DND-41 (cell line): ENCODE measurements at regions not wholly inside any gene's neighbourhood (a gene's known extent, or its start where the extent isn't known, plus 50 kb on each side); places are given as distances from the start of the nearest gene placed in this dataset.

Experiments used
- ATAC-seq: fragments of 200-7000 bp; cut with Tn5 transposase; 3 replicates; pipeline ENCODE4 v1.9.1; 2021; ENCODE audit warnings: low read depth; ENCODE audit not compliant: insufficient read depth
- DNase-seq: peaks from one replicate; pipeline ENCODE4 v3.0.0-alpha.2; 2020
- H2AFZ ChIP-seq: 2 replicates; pipeline ENCODE4 v1.6.0; 2012; ENCODE audit warnings: low read depth, low read length
- H3K27ac ChIP-seq: 2 replicates; pipeline ENCODE4 v1.5.1; 2012; ENCODE audit warnings: low read length, inconsistent platforms
- H3K27me3 ChIP-seq: fragments of 200-600 bp; sonication (generic); 2 replicates; pipeline ENCODE4 v1.6.0; 2012; ENCODE audit warnings: low read length, mild to moderate bottlenecking, inconsistent platforms; ENCODE audit not compliant: insufficient read depth, poor library complexity
- H3K36me3 ChIP-seq: 2 replicates; pipeline ENCODE4 v1.5.1; 2012; ENCODE audit warnings: low read length, inconsistent platforms; ENCODE audit not compliant: insufficient read depth
- H3K4me1 ChIP-seq: 2 replicates; pipeline ENCODE4 v1.5.1; 2012; ENCODE audit warnings: mild to moderate bottlenecking, low read length; ENCODE audit not compliant: insufficient read depth
- H3K4me2 ChIP-seq: 2 replicates; pipeline ENCODE4 v1.6.0; 2012; ENCODE audit warnings: mild to moderate bottlenecking, moderate library complexity, low read length, inconsistent platforms; ENCODE audit not compliant: insufficient read depth
- H3K4me3 ChIP-seq, 2 experiments: fragments of 200-600 bp in 1 of 2; shearing (Covaris generic) in 1 of 2; 2 replicates each; pipeline ENCODE4 v1.5.1; 2012 to 2016; ENCODE audit warnings: inconsistent platforms in 2 of 2, low read length in 2 of 2, mild to moderate bottlenecking in 2 of 2, low read depth in 1 of 2, moderate library complexity in 1 of 2
- H3K79me2 ChIP-seq: 2 replicates; pipeline ENCODE4 v1.6.0; 2012; ENCODE audit warnings: low read length, inconsistent platforms; ENCODE audit not compliant: insufficient read depth
- H3K9ac ChIP-seq: 2 replicates; pipeline ENCODE4 v1.6.0; 2012; ENCODE audit warnings: low read depth, mild to moderate bottlenecking, inconsistent platforms, low read length, moderate library complexity
- H3K9me3 ChIP-seq: 2 replicates; pipeline ENCODE4 v1.5.1; 2012; ENCODE audit warnings: low read length, moderate library complexity, mild to moderate bottlenecking, inconsistent platforms; ENCODE audit not compliant: insufficient read depth, severe bottlenecking
- H4K20me1 ChIP-seq: 2 replicates; pipeline ENCODE4 v1.6.0; 2012; ENCODE audit warnings: low read length; ENCODE audit not compliant: insufficient read depth
- CTCF ChIP-seq: IDR thresholded peaks from 2 replicates; pipeline ENCODE4 v1.5.1; 2012; ENCODE audit warnings: borderline replicate concordance, low read length, moderate library complexity, mild to moderate bottlenecking; ENCODE audit not compliant: poor library complexity, severe bottlenecking; ENCODE audit errors: extremely low read depth
- EZH2 ChIP-seq: IDR thresholded peaks from 3 replicates; pipeline ENCODE4 v1.6.1; 2012; ENCODE audit warnings: borderline replicate concordance, low read depth, mild to moderate bottlenecking, moderate library complexity, low read length, inconsistent platforms; ENCODE audit not compliant: severe bottlenecking

- no peak overlapping the region for H3K4me3 ChIP-seq
- no peaks in the 10 kb centered on the region for H3K27me3 ChIP-seq
- no peaks in the 10 kb centered on the region for H4K20me1 ChIP-seq
- no peak overlapping the region for H3K9ac ChIP-seq
- H3K4me2 ChIP-seq, result no peak overlapping the region
- DNase-seq (no peak), ATAC-seq (no peak)
- H2AFZ ChIP-seq, result no peak overlapping the region
- H3K27ac ChIP-seq, result no peak overlapping the region
- no peaks in the 10 kb centered on the region for H3K36me3 ChIP-seq
- no peaks in the 10 kb centered on the region for H3K9me3 ChIP-seq
- H3K79me2 ChIP-seq, result no peaks in the 10 kb centered on the region
- no peaks in the 10 kb centered on the region for H3K4me1 ChIP-seq
- TF ChIP-seq EZH2 (no peak), CTCF (no peak)
Measured at GRCh38 chr13:63864171-63864902, 2448.7 kb upstream of the PCDH20 start.

- Histone ChIP-seq H3K9me3 (no peaks in the 10 kb centered on the region), H4K20me1 (no peaks in the 10 kb centered on the region), H3K9ac (no peak overlapping the region), H3K4me2 (no peak overlapping the region), H3K27me3 (no peaks in the 10 kb centered on the region), H3K4me1 (no peaks in the 10 kb centered on the region), H2AFZ (no peak overlapping the region), H3K4me3 (no peak overlapping the region), H3K79me2 (no peaks in the 10 kb centered on the region), H3K27ac (no peak overlapping the region), H3K36me3 (no peaks in the 10 kb centered on the region)
- no peak for DNase-seq
- TF ChIP-seq EZH2, result no peak
- TF ChIP-seq CTCF, result no peak
- ATAC-seq, result no peak
Measured at GRCh38 chr13:63855457-63856118, 2439.9 kb upstream of the PCDH20 start.

- no peak overlapping the region for H3K9ac ChIP-seq
- H3K4me2 ChIP-seq, result no peak overlapping the region
- H3K79me2 ChIP-seq, result no peaks in the 10 kb centered on the region
- no peaks in the 10 kb centered on the region for H3K36me3 ChIP-seq
- ATAC-seq, result no peak
- no peaks in the 10 kb centered on the region for H3K4me1 ChIP-seq
- no peak overlapping the region for H3K27ac ChIP-seq
- no peak overlapping the region for H2AFZ ChIP-seq
- no peak for DNase-seq
- H3K9me3 ChIP-seq, result no peaks in the 10 kb centered on the region
- no peak overlapping the region for H3K4me3 ChIP-seq
- no peak for TF ChIP-seq EZH2
- no peak for TF ChIP-seq CTCF
- no peaks in the 10 kb centered on the region for H3K27me3 ChIP-seq
- no peaks in the 10 kb centered on the region for H4K20me1 ChIP-seq
Measured at GRCh38 chr13:63853816-63854215, 2438.2 kb upstream of the PCDH20 start.
